ENCODE measurements at regions not wholly inside any gene's neighbourhood (a gene's known extent, or its start where the extent isn't known, plus 50 kb on each side); places are given as distances from the start of the nearest gene placed in this dataset.

DNA sequence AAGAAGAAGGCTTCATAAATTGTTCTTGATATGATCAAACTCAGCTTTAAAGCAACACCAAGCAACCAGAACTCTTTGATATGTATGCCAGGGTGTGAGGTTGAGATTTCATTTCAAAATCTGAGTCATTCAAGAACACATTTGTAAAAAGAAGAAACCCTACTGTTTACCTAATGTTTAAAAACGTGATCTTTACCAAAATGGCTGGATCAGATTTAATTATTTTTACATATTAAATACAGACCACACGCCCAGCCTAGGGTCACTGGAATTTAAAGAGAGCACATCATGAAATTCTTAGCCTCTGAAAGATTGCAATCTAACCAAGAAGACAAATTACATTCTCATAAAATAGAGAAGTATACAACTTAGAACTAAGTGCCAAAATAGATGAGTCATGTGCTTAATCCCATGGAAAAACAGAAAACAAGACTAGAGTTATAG, 206.8 kb upstream of the SMLR1 start:
- TF ChIP-seq, protein P1, sequence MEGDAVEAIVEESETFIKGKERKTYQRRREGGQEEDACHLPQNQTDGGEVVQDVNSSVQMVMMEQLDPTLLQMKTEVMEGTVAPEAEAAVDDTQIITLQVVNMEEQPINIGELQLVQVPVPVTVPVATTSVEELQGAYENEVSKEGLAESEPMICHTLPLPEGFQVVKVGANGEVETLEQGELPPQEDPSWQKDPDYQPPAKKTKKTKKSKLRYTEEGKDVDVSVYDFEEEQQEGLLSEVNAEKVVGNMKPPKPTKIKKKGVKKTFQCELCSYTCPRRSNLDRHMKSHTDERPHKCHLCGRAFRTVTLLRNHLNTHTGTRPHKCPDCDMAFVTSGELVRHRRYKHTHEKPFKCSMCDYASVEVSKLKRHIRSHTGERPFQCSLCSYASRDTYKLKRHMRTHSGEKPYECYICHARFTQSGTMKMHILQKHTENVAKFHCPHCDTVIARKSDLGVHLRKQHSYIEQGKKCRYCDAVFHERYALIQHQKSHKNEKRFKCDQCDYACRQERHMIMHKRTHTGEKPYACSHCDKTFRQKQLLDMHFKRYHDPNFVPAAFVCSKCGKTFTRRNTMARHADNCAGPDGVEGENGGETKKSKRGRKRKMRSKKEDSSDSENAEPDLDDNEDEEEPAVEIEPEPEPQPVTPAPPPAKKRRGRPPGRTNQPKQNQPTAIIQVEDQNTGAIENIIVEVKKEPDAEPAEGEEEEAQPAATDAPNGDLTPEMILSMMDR (IDR thresholded peaks at IDR 0.05; ENCODE audit: low read depth, low read length), result no peak
- DNase-seq (ENCODE audit: extremely low read depth, low read depth), result no peak

DNA sequence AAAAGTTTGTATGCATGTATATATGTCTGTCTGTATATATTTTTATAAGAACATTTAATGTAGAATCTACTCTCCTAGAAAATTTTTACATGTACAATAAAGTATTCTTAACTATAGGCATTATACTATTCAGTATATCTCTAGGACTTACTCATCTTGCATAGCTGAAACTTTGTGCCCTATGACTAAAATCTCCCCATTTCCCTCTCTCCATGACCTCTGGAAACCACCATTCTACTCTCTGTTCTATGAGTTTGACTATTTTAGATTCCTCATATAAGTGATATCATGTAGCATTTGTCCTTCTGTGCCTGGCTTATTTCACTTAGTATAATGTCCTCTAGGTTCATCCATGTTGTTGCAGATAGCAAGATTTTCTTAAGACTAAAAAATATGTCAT, 205.1 kb upstream of the SMLR1 start:
- no peak for DNase-seq (ENCODE audit: extremely low read depth, low read depth)
- TF ChIP-seq, protein P1 (IDR thresholded peaks at IDR 0.05; ENCODE audit: low read depth, low read length), result no peak

GRCh38 chr6:130624046-130624445, 203.2 kb upstream of the SMLR1 start:
- DNase-seq (ENCODE audit: extremely low read depth, low read depth), result no peak

DNA sequence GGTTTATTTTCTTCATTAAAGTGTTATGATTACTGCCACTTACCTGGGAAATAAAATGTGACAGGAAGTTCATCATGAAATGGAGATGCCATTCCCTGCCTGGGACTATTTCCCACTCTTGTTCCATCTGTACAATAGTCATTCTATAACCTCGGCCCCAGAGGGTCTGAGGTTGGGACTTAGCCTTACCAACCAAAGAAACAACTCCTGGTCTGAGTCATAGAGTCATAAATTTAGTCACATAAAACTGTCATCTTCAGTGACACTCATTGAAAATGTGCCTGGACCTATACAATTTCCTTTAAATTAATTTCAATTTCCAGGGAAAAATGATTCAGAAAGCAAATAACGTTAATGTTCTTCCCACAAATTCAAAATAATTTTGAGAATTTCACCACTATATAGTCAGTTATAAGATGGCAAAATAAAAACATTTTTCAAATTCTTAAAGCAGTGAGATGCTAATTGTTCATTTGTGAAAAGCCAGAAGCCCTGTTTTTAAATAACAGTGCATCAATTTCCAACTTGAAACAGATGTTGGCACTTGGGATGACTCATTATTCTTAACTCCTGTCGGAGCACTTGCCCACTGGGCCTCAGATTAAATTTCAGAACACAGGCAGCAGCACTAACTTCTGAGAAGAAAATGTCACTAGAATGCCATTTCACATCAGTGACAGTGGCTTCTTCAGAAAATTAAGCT, 201.2 kb upstream of the SMLR1 start:
- DNase-seq (ENCODE audit: extremely low read depth, low read depth), result no peak
- TF ChIP-seq, protein P1 (IDR thresholded peaks at IDR 0.05; ENCODE audit: low read depth, low read length), result no peak

More at GRCh38 chr6:130624046-130624445, 203.2 kb upstream of the SMLR1 start:
- TF ChIP-seq, protein P1 (IDR thresholded peaks at IDR 0.05; ENCODE audit: low read depth, low read length), result no peak

- no peak for DNase-seq (ENCODE audit: extremely low read depth, low read depth)
- TF ChIP-seq, protein P1 (IDR thresholded peaks at IDR 0.05; ENCODE audit: low read depth, low read length), result no peak
Measured at GRCh38 chr6:130628862-130629261, 198.3 kb upstream of the SMLR1 start.

DNA sequence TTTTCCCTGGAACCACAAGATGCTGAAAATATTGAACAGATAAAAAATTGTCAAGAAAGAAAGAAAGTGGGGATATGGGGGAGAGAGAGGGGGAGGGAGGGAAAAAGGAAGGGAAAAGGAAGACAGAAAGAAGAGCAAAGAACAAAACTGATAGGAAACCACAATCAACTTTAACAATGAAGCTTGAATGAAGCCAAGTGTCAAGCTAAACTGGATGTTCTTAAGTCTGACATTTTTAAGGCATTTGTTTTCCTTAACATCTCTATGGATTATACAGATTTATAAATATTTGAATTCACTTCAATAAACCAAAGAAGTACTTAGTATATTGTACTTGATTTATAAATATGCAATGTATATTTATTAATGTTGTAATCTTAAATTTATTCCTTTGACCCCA, 197.6 kb upstream of the SMLR1 start:
- TF ChIP-seq, protein P1 (IDR thresholded peaks at IDR 0.05; ENCODE audit: low read depth, low read length), result no peak

GRCh38 chr6:130632277-130632676, 194.9 kb upstream of the SMLR1 start:
- no peak for DNase-seq (ENCODE audit: extremely low read depth, low read depth)
- TF ChIP-seq, protein P1 (IDR thresholded peaks at IDR 0.05; ENCODE audit: low read depth, low read length), result no peak

More for the DNA sequence above, 197.6 kb upstream of the SMLR1 start:
- DNase-seq (ENCODE audit: extremely low read depth, low read depth), result no peak
